Activated naive CD8-positive, alpha-beta T cell treated with anti-CD3 and anti-CD28 coated beads, Interleukin-2, amount 50 U/mL, for 24 hours (primary cell): ENCODE measurements at regions not wholly inside any gene's neighbourhood (a gene's known extent, or its start where the extent isn't known, plus 50 kb on each side); places are given as distances from the start of the nearest gene placed in this dataset.

ENCODE experiments used
- ATAC-seq: fragments of 150-1000 bp; cut with Tn5 transposase; one replicate; pipeline ENCODE4 v1.10.0; 2021
- DNase-seq: peaks from one replicate; pipeline ENCODE4 v3.0.0; 2021
- H3K27ac Mint-ChIP-seq: one replicate; pipeline ENCODE4 v1.8.0; 2021; ENCODE audit warnings: mild to moderate bottlenecking, mixed read lengths
- H3K27me3 Mint-ChIP-seq: one replicate; pipeline ENCODE4 v1.8.0; 2021; ENCODE audit warnings: mixed read lengths
- H3K36me3 Mint-ChIP-seq: one replicate; pipeline ENCODE4 v1.8.0; 2021; ENCODE audit warnings: low read depth, mixed read lengths
- H3K4me1 Mint-ChIP-seq: one replicate; pipeline ENCODE4 v1.8.0; 2021; ENCODE audit warnings: mixed read lengths
- H3K4me3 Mint-ChIP-seq: one replicate; pipeline ENCODE4 v1.8.0; 2021; ENCODE audit warnings: mild to moderate bottlenecking, moderate library complexity, mixed read lengths
- H3K9me3 Mint-ChIP-seq: one replicate; pipeline ENCODE4 v1.8.0; 2021; ENCODE audit warnings: mixed read lengths

DNA sequence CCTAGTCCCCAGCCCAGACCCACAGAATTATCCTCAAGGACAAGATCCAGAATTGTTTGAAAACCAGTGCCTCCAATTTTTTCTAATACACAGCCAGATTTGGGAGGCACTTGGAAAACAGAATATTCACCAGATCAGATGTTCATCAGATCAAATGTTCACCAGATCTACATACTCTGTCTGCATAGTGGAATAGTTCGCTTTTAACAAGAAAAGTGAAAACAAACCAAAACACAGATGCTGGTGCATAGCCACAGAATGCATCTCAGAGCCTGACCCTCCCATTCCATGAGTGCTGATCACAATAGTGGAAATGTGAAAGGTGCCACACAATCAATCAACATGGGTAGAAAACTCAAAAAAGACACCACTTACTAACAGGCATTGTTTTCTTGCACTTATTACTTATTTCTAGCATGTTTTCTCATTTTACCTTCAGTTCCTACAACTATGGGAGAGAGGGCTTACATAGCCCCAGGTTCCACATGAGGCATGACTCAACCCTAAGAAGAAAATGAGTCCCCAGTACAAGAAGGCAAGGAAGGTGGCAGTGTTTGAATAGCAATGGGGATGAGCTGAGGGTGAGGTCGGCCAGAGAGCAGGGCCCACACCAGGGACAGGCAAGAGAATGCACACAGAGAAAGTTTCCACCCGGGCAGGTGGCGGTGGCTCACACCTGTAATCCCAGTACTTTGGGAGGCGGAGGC is 432.7 kb upstream of the NFE2L3 start:
- Mint-ChIP-seq H3K27me3 (peaks cover 15% of the 10 kb centered on the region), H3K36me3 (no peaks in the 10 kb centered on the region), H3K4me1 (no peaks in the 10 kb centered on the region), H3K4me3 (no peak overlapping the region), H3K27ac (no peak overlapping the region), H3K9me3 (no peaks in the 10 kb centered on the region)
- ATAC-seq (no peak), DNase-seq (no peak)

DNA sequence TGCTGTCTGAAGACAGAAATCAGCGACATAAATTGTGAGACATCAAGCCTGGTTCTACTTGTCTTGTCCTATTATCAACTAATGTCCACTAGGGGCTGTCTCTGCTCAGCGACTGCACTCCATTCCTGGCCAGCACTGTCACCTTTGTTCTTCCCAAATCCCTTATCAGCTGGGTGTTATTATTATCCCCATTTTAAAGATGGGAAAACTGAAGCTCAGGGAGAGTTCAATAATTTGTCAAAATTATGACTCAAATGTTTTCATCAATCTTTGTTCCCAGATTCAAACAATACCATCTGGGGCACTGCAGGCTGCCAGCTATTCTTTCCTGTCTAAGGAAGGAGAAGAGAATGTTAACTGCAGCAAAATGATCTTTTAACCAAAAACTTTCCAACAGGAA is 431.6 kb upstream of the NFE2L3 start:
- no peak overlapping the region for H3K4me3 Mint-ChIP-seq
- no peaks in the 10 kb centered on the region for H3K9me3 Mint-ChIP-seq
- ATAC-seq (no peak), DNase-seq (no peak)
- no peak overlapping the region for H3K27ac Mint-ChIP-seq
- peaks cover 13% of the 10 kb centered on the region for H3K27me3 Mint-ChIP-seq
- H3K36me3 Mint-ChIP-seq = no peaks in the 10 kb centered on the region
- no peaks in the 10 kb centered on the region for H3K4me1 Mint-ChIP-seq

DNA sequence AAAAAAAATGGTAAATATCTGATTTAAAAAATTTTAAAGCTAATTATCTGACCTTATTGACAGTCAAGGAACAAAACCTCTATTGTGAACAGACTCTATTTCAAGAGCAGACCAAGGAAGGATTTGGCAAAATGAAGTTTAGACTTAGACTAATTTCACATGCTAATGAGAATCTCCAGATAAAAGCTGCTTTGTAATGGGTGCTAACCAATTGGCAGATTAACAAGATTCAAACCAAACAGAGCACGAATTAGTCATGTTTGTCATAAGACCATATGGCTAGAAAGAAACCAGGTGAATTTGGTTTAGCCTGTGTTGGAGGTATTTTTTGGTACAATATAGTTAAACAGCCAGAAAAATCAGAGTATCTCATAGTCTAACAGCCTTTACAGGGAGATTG is 429.1 kb upstream of the NFE2L3 start:
- no peak overlapping the region for H3K27ac Mint-ChIP-seq
- peaks cover 4% of the 10 kb centered on the region for H3K27me3 Mint-ChIP-seq
- DNase-seq = no peak
- no peaks in the 10 kb centered on the region for H3K36me3 Mint-ChIP-seq
- ATAC-seq = no peak
- H3K9me3 Mint-ChIP-seq = no peaks in the 10 kb centered on the region
- H3K4me1 Mint-ChIP-seq = no peaks in the 10 kb centered on the region
- H3K4me3 Mint-ChIP-seq = no peak overlapping the region

DNA sequence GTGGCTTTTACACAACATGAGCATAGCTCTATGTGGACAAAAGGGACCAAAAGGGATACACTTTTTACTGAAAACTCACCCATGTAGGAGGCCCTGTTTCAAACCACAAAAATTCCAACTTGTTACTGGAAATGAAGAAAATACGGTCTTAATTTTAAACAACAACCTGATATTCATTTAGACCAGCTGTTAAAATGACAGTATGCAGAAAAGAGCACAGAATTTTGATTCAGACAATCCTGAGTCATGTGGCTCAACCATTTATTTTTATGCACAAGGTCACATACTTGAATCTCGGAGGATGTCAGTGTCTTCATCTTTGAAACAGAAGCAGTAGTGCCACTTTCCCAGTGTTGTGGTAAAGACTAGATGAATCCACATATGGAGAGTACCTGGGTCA is 426.5 kb upstream of the NFE2L3 start:
- Mint-ChIP-seq H3K4me1 (no peaks in the 10 kb centered on the region), H3K36me3 (no peaks in the 10 kb centered on the region)

DNA sequence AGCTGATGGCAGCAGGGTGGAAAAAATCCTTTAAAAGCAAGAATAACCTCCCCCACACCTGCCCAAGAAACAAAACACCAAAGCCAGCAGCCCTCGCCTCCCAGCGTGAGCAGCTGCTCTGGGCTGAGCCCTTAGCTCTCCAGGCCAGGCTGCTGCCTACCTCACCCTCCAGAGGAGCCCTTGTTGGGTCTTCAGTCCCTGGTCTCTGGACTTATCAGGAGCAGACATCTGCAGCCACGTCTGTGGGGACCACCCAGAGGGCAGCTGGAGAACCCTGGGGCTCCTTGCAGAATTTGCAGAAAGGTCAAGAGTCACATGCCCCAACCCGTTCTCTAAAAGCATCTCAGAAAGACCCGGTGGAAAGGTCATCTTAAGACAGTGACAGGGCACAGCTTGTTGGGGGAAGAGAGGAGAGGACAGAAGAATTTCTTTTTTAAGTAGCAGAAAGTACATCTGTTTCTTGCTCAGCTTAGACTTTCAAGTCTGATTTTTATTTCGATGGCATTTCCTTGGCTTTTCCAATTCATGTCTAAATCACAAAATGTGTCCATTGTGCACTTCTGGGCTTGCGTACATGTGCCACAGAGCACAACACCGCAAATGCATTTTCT is 425.7 kb upstream of the NFE2L3 start:
- Mint-ChIP-seq H3K36me3 (no peaks in the 10 kb centered on the region), H3K27me3 (peaks cover 4% of the 10 kb centered on the region), H3K4me1 (no peaks in the 10 kb centered on the region), H3K4me3 (no peak overlapping the region), H3K27ac (no peak overlapping the region), H3K9me3 (no peaks in the 10 kb centered on the region)
- ATAC-seq = no peak
- no peak for DNase-seq

More for the DNA sequence above, 426.5 kb upstream of the NFE2L3 start:
- ATAC-seq = no peak
- no peaks in the 10 kb centered on the region for H3K9me3 Mint-ChIP-seq
- H3K27me3 Mint-ChIP-seq = peaks cover 4% of the 10 kb centered on the region
- no peak overlapping the region for H3K4me3 Mint-ChIP-seq
- no peak overlapping the region for H3K27ac Mint-ChIP-seq
- no peak for DNase-seq

DNA sequence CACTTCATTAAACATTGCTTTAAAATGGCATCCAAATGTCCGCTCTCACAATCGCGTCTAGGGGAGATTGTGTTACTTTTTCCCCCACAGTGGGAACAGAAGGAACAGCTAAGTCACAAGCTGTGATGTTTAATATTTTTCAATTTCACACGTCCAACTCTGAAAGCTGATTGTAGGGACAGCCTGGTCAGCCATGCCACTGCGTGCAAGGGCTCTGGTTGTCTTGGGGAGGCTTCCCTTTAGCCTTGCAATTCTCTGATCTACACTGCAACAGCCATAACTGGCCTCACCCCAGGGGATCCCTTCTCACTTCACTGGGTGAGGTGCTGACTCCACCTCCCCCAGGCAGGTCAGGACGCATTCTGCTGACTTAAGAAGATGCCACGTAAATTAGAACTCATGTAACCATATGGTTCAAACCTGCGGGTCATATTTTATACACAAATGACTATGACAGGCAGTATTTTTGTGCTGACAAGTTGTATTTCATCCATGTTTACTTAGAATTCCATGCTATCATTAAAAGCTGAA is 425.2 kb upstream of the NFE2L3 start:
- Mint-ChIP-seq H3K9me3 (no peaks in the 10 kb centered on the region), H3K4me3 (no peak overlapping the region), H3K27ac (no peak overlapping the region), H3K4me1 (no peaks in the 10 kb centered on the region), H3K36me3 (no peaks in the 10 kb centered on the region), H3K27me3 (peaks cover 4% of the 10 kb centered on the region)
- no peak for ATAC-seq
- no peak for DNase-seq

DNA sequence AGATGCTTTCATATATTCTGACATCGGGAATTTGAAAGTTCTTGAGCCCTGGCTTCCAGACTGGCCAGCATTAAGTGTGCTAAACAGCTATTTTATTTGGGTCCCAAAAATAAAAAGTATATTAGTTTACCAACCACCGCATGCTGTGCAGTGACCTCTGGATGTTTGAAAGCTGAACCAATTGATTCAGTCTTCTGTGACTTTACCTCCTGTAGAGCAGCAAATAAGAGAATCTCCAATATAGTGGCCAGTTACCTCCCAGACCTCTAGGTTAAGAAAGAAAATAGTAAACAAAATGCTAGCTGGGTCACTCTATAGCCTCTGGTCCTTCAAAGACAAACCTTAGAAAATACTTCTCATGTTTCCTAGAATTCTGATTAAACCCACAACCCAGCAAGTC is 424.6 kb upstream of the NFE2L3 start:
- Mint-ChIP-seq H3K9me3 (no peaks in the 10 kb centered on the region), H3K36me3 (no peaks in the 10 kb centered on the region), H3K27me3 (peaks cover 4% of the 10 kb centered on the region), H3K4me3 (no peak overlapping the region), H3K4me1 (no peaks in the 10 kb centered on the region), H3K27ac (no peak overlapping the region)
- no peak for ATAC-seq
- no peak for DNase-seq

DNA sequence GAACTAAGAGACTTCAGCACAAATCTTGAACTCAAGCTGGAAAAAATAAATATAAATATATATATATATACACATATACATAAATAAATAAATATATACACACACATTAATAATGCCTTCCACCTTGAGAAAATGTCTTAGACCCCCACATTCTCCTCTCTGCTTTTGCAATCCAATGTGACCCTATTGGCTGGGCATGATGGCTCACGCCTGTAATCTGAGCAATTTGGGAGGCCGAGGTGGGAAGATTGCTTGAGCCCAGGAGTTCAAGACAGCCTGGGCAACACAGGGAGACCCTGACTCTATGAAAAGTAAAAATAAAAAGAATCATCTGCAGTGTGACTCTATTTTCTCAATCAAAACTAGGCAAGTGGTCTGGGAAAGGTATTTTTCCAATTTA is 424.1 kb upstream of the NFE2L3 start:
- Mint-ChIP-seq H3K4me1 (no peaks in the 10 kb centered on the region), H3K4me3 (no peak overlapping the region), H3K36me3 (no peaks in the 10 kb centered on the region), H3K9me3 (no peaks in the 10 kb centered on the region), H3K27ac (no peak overlapping the region), H3K27me3 (peaks cover 4% of the 10 kb centered on the region)
- DNase-seq = no peak
- no peak for ATAC-seq

DNA sequence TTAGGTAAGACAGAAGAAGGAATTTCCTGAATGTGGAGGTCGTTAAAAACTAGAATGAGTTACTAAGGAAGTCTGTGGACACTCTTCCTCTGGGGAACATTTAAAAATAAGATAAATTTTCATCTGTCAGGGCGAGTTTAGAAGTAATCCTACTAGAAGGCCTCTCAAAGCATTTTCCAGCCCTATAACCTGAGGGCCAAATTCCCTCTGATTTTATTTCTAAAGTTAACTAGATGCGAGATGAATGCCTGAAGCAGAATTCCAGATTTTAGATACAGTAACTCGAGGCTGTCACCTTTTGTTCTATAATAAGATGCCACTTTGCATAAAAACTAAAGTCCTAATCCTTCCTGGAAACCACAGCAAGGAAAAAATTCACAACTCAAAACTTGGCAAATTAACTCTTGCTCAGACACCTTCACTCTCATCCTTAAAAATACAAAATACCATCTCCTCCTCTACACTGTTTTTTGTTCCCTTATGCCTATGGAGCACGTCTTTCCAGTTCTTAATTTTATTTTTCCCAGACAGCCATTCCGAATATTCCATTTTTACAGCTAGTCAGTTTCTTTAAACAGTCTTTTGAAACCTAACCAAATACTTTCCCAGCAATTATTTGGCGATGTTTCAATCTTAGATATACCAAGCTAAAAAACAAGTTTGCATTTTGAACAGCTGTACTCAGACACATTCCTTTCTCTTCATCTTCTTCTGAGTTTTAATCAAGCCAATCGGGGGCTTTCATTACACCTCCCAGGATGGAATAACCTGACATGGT is 420.7 kb upstream of the NFE2L3 start:
- no peaks in the 10 kb centered on the region for H3K9me3 Mint-ChIP-seq
- DNase-seq = no peak
- H3K27ac Mint-ChIP-seq = no peak overlapping the region
- H3K4me1 Mint-ChIP-seq = no peaks in the 10 kb centered on the region
- H3K36me3 Mint-ChIP-seq = no peaks in the 10 kb centered on the region
- peaks cover 14% of the 10 kb centered on the region for H3K27me3 Mint-ChIP-seq
- no peak for ATAC-seq
- no peak overlapping the region for H3K4me3 Mint-ChIP-seq

DNA sequence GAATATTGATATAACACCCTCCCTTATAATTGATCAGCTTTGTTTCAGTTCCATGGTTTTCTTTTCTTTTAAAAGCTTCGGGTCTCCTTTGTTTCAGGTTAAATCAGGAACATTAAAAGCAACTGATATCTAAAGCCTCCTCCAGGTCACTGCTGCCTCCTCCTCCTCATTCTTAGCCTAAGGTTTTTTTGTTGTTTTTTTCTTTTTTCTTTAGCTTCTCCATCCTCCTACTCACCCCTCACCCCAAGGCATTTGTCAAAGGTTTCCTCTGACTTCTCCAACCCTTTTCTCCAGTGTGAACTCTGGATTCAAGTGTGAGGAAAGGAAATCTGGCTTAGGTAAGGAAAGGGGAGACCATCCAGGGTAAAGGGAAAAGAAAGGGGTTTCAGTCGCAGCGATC is 420.2 kb upstream of the NFE2L3 start:
- Mint-ChIP-seq H3K27ac (no peak overlapping the region), H3K36me3 (no peaks in the 10 kb centered on the region), H3K4me3 (no peak overlapping the region), H3K27me3 (peaks cover 17% of the 10 kb centered on the region), H3K9me3 (no peaks in the 10 kb centered on the region), H3K4me1 (no peaks in the 10 kb centered on the region)
- DNase-seq (no peak), ATAC-seq (no peak)

DNA sequence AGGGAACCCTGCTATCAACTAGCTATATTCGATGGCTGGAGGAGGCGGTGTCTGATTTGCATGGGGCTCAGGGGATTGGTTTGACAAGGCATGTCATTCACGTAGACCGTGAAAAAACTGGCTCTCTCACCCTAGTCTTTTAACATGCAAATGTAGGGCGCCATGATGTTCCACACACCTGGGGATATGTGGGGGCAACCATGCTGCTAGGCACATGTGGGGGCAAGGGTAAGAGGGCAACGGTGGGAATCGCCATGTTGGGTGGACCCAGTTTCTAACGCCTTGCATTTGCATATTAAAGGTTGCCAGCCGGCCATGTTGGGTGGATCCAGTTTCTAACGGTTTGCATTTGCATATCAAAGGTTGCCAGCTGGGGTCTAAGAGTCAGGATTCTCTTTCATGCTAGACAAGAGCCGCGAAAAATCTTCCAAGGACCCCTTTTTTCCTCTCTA is 419.2 kb upstream of the NFE2L3 start:
- H3K27ac Mint-ChIP-seq = no peak overlapping the region
- H3K27me3 Mint-ChIP-seq = peaks cover 17% of the 10 kb centered on the region
- H3K36me3 Mint-ChIP-seq = no peaks in the 10 kb centered on the region
- no peak overlapping the region for H3K4me3 Mint-ChIP-seq
- H3K9me3 Mint-ChIP-seq = no peaks in the 10 kb centered on the region
- no peaks in the 10 kb centered on the region for H3K4me1 Mint-ChIP-seq
- ATAC-seq (no peak), DNase-seq (no peak)

DNA sequence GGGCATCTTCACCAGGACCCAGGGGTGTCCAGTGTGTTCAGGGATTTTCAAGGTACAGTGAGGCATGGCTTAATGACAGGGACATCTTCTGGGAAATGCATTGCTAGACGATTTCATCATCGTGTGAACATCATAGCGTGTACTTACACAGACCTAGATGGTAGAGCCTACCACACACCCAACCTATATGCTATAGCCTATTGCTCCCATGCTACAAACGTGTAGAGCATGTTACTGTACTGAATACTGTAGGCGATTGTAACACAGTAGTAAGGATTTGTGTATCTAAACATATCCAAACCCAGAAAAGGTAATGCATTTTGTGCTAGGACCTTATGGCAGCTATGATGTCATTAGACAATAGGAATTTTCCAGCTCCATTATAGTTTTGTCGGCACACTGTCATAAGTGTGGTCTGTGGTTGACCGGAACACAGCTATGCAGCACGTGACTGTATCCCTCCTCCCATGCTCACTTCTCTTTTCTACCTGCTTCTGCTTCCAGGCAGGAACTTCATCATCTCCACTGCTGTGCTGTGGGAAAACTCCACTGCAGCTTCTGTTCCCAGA is 416.2 kb upstream of the NFE2L3 start:
- DNase-seq (no peak), ATAC-seq (no peak)
- H3K27me3 Mint-ChIP-seq = peaks cover 14% of the 10 kb centered on the region
- no peaks in the 10 kb centered on the region for H3K36me3 Mint-ChIP-seq
- H3K9me3 Mint-ChIP-seq = no peaks in the 10 kb centered on the region
- no peaks in the 10 kb centered on the region for H3K4me1 Mint-ChIP-seq
- no peak overlapping the region for H3K4me3 Mint-ChIP-seq
- H3K27ac Mint-ChIP-seq = no peak overlapping the region

DNA sequence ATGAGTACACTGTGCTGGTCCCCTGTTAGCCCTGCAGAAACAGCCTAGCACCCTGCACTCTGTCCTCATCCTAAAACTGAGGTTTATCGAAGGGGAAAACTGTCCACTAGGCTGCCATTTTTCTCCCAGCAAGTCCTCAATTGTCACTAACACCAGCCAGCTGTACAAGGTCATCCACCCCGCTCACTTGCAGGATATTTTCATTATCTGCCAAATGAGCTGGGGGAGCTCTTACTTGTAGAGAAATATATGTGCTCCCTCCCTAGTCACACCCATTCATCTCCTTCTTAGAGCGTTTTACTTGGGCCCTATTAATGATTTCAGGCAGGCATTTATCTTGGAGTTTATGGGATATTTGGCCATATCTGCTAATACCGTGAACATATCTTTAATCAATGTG is 413.5 kb upstream of the NFE2L3 start:
- Mint-ChIP-seq H3K27ac (no peak overlapping the region), H3K36me3 (no peaks in the 10 kb centered on the region), H3K4me1 (no peaks in the 10 kb centered on the region), H3K4me3 (no peak overlapping the region), H3K9me3 (no peaks in the 10 kb centered on the region), H3K27me3 (peaks cover 15% of the 10 kb centered on the region)
- ATAC-seq = no peak
- DNase-seq = no peak

DNA sequence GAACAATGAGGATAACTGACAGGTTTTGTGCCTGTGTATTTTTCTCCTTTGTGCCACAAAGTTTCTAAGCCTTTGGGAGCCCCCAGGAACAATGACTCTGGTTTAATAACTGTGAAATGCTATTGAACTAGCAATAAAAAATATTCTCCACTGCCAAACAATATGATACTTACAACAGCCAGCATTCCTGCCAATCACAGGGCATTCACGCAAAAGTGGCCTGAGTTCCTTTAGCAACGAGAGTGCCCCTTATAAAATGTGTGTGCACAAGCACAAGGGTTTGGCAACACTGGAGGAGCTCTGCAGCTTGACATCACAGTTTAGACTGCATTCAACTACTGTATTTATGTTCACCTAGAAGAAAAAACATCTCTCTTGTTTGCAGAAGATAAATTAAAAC is 412.9 kb upstream of the NFE2L3 start:
- DNase-seq (no peak), ATAC-seq (no peak)
- Mint-ChIP-seq H3K4me3 (no peak overlapping the region), H3K4me1 (no peaks in the 10 kb centered on the region), H3K27ac (no peak overlapping the region), H3K27me3 (peaks cover 15% of the 10 kb centered on the region), H3K9me3 (no peaks in the 10 kb centered on the region), H3K36me3 (no peaks in the 10 kb centered on the region)

DNA sequence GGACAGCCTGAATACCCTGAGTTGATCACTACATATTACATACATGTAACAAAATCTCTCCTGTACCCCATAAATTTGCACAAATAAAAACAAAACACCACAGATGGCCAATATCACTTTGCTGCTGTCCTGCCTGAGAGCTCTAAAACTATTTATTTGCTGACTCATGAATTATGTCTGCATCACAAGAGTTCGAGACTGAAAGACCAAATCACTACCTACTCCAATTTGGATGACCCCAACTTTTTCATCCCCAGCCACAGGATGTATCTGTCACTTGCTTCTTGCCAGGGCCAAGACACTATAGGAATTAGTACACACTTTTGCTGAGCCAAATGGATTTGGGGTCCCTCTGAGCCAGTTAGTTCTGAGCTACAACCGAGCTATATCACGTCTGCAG is 409.7 kb upstream of the NFE2L3 start:
- Mint-ChIP-seq H3K36me3 (no peaks in the 10 kb centered on the region), H3K27ac (no peak overlapping the region), H3K4me1 (no peaks in the 10 kb centered on the region), H3K9me3 (no peaks in the 10 kb centered on the region), H3K27me3 (peaks cover 2% of the 10 kb centered on the region), H3K4me3 (no peak overlapping the region)
- DNase-seq (no peak), ATAC-seq (no peak)
